ENCODE measurements at regions not wholly inside any gene's neighbourhood (a gene's known extent, or its start where the extent isn't known, plus 50 kb on each side); places are given as distances from the start of the nearest gene placed in this dataset.

DNA sequence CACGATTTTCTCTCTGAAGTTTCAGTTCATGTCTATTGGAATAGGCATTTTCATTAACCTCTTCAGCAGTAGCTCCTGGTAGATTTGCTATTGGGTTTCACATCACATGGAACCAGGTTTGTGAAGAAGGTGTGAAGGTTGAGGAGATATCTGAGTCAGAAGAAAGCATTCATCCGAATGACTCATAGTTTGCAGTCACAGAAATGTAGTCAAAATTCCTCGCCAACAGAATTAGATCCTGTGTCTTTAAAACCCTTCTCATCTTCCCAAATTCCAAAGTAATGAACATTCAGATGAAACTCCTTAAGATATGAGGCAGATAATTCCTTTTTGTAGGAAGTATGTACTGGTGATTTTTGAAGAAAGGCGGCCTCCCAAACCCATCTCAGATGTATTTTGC, 125.0 kb upstream of the LARGE1 start:
- DNase-seq (ENCODE audit: low read depth): peak; percentile 0

DNA sequence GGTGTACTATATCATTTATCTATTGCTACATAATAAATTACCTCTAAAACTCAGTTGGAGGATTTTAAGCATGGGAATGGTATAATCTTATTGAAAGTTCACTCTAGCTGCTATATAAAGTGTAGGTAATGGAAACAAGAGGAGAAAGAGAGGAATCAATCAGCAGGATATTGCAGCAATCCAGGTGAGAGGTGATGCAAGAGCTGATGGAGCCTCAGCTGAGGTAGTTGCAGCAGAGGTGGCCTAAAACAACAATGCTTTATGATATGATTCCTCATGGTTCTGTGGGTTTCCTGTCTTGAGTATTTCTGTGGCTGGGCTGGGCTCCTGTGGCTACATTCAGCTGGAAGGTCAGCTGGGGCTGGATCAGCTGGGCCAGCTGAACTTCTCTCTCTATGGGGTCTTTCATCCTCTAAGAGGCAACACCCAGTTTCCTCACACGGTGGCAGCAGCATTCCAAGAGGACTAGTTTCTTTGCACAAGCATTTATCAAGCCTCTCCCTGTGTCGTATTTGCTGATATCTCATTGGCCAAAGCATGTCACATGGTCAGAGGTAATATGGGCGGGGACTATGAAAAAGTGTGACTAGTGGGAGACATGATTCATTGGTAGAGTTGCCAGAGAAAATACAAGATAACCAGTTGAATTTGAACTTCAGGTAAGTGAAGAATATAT, 135.4 kb upstream of the LARGE1 start:
- peak; percentile 4 for DNase-seq (ENCODE audit: low read depth)

DNA sequence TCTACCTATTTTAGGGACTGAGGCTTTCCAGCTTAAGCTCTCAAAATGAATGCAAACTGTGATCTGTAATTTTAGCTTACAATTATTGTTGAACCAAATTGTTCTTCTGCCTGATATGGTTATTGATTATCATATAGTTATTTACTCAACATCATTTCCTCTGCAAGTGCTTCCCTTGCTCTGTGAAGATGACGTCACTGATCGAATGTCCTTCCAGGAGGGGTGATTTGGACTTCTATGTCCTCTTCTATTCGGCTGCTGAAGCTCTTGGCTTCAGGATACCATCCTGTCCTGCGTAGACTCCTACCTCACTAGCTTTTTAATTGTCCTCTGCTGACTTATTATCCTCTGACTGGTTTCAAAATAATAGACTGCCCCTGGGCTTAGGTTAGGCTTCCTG, 137.4 kb upstream of the LARGE1 start:
- DNase-seq (ENCODE audit: low read depth): no peak

DNA sequence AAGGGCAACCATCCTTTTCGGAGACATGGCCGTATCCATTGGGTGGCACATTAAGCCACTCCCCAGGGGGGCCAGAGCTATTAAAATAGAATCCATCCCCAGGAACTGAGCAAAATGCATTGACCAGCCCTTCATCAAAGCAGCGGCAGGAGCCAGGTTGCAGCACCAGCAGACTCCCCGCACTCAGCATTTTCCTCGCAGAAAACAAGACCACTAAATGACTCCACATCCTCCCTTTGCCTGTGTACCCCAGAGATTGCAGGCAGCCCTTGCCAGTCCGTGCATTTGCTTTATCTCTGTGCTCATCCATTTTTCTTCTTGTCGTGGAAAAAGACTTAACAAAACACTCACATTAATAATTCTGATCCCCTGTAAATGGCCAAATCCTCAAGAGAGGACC, 144.4 kb upstream of the LARGE1 start:
- no peak for DNase-seq (ENCODE audit: low read depth)

DNA sequence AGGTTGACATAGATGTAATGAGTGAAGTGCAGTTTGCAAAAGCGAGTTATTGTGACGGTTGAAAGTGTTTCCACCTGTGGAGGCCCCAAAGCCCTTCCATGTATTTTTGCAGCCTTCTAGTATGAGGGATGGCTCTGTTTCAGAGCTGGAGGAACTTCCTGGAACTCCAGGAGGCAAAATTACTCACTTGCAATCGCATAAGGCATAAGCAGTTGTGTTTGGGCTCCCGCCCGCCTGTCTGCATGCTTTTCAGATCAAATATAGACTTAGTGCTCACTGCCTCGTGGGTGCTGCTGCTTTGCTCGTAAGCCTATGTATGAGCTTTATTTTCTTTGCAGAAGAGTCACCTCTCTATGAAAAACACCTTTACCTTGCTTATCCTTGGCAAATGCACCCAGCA, 146.8 kb upstream of the LARGE1 start:
- no peak for DNase-seq (ENCODE audit: low read depth)

DNA sequence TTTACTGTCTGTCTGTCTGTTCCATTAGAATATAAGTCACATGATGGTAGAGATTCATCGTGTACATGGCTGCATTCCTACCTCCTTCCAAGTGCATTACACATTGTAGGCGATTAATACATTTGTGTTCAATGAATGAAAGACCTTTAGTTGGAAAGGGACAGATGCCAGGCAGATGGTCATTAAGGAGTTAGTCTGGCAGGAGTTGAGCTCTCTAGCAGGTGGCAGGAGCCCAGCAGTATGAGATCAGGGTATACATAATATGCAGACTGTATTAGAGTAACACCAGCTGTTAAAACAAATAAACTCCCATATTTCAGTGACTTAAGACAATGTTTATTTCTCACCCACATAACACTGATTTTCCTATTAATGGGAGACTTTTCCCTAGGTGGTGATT, 147.7 kb upstream of the LARGE1 start:
- DNase-seq (ENCODE audit: low read depth): no peak

DNA sequence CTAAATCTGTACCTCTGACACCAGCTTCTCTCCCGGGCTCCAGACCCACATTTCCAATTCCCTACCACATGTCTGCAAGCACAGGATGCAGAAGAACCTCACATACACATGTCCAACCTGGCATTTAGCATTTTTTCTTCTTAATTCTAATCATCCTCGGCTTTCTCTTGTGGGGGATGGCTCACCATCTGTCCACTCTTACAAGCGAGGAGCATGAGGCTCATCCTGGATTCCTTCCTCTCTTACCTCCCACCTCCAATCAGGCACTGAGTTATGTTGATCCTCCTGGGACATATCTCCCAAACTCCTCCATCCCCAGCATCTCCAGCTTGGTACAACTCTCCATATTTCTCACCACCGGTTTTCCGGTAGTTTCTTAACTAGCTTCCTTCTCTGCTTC, 149.8 kb upstream of the LARGE1 start:
- no peak for DNase-seq (ENCODE audit: low read depth)

DNA sequence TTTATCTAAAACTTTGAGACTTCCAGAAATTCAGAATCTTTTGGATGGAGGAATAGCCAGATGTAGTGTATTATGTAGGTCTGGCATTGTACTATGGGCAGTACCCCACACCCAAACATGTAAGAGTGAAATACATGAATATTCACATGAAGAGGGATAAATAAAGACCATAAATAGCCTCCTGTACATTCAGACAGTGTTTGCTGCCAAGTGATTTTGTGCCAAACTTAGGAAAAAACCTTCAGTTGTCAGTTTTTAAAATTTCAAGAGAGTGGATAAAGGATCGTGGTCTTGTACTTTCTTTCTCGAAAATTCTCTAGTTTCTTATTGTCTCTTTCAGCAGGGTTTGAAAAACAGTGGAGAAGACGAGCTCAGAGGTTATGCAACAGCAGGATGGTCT, 150.3 kb upstream of the LARGE1 start:
- DNase-seq (ENCODE audit: low read depth): no peak

DNA sequence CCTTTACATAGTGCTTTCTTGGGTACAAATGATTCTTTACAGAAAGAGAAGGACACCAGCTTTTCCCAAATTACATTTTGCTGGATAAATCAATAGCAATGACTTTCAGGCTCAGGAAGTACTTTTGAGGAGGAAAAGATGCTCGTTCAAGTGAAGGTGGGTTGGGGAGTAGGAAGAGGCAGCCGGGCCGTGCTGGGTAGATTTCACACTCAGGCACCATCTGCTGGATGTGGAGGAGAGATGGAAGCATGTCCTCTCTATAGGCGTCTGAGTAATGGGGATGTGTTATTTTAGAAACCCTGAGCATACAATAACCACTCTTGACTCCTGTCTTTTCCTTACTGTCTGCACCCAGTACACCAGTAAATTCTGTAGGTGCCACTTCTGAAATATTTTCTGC, 152.3 kb upstream of the LARGE1 start:
- DNase-seq (ENCODE audit: low read depth): no peak

DNA sequence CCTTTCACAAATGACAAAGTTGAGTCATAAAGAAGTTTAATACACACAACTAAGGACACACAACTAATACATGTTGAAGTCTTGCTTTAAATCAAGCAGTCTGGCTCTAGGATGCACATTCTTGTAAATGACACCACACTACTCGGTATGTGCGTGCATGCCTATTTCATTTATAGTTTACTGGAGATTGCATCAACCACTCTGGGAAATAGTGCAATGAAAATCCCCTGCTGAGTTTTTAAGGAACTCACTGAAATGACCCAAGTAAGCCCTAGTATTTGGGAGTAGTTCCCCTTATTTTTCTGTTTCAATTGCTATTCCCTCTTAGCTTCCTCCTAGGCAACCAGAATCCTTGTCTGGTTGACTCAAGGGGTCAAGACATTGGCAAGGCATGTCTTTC, 160.2 kb upstream of the LARGE1 start:
- DNase-seq (ENCODE audit: low read depth): no peak

DNA sequence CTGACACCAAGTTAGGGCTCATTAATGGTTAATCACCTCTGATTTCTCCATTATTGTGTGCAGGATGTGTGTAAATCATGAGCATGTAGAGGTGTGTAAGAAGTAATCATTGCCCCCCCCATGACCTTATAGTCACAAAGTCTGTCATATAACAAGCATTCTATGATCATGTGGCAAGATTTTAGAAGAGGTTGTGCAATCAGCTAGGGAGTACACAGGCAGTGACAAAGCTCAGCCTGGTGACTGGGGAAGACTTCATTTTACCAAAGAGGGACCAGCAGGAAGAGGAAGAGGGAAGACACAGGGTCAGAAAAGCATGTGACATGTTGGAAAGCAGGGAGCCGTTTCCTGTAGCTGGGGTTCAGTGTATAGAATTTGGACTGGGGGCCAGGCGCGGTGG, 176.5 kb upstream of the LARGE1 start:
- DNase-seq (ENCODE audit: low read depth): no peak

DNA sequence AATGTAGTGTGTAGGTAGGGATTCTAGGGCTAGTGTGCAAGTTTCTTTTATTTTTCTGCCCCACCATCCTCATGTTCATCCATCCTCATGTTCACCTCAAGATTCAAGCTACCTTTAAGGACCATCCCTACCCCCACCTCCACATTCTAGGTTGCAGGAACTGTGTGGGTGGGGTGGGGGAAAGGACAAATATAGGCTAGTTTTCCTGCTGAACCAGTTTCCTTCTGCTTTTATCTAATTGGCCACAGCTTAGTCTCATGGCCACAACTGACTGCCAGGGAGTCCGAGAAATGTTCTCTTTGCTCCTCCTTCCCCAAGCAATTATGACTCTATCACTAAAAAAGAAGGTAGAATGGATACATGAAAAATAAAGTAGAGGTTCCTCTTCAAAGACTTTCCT, 179.0 kb upstream of the LARGE1 start:
- DNase-seq (ENCODE audit: low read depth): no peak

DNA sequence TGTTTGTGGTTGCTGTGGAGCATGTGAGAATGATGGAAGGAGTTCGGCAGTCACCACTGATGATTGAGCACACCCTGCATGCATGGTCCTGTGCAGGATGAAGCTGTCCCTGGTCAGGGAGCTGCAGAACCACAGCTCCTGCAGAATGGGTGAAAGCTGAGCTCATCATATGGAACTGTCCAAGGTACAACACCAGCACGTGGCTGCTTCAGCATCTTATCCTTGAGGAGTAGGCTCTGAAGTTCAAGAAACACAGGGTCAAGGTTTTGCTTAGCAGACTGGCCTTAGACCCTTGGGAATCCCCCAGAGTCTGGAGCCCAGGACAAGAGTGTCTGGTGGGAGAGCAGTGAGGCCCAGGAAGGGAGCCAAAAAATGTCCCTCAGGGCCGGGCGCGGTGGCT, 182.4 kb upstream of the LARGE1 start:
- DNase-seq (ENCODE audit: low read depth): no peak

DNA sequence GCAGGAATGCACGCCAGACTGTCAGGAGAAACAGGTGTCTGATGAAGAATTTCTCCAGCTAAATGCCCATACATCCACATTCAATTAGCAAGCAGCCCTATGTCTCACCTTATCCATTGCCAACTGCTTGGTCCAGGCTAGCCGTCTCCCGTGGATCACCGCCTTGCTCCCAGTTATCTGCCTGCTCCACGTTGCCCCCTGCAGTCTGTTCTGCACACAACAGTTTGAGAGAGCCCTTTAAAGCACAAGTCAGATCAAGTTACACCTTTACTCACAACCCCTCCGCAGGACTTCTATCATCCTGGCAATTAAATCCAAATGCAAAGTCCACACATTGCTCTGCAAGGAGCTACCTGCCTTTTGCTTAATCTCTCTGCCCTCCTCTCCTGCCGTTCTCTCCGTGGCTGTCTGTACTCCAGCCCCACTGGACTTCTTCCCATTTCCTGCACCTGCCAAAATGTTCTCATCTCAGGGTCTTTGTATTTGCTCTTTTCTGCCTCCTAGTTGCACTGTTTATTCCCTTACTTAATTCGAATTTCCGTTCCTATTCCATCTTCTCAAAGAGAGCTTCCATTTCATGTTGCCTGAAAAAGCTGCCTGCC, 185.3 kb upstream of the LARGE1 start:
- DNase-seq (ENCODE audit: low read depth): peak; percentile 1

DNA sequence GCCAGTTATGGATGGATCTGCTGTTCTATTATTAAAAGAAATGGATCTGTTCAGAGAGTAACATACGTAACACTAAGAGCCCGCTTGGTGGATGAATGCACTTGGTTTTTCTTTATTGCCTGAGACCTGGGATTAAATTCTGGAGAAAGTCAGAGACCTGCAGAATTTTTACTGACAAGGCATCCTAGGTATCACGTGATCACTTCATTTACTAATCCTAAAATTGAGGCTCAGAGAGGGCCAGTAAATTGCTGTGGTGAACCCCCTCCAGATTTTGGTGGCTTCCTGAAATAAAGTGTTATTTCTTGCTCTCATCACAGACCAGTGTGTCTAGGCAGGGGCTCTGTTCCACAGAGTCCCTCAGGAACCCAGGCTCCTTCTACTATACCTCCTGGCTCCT, 187.9 kb upstream of the LARGE1 start:
- no peak for DNase-seq (ENCODE audit: low read depth)

DNA sequence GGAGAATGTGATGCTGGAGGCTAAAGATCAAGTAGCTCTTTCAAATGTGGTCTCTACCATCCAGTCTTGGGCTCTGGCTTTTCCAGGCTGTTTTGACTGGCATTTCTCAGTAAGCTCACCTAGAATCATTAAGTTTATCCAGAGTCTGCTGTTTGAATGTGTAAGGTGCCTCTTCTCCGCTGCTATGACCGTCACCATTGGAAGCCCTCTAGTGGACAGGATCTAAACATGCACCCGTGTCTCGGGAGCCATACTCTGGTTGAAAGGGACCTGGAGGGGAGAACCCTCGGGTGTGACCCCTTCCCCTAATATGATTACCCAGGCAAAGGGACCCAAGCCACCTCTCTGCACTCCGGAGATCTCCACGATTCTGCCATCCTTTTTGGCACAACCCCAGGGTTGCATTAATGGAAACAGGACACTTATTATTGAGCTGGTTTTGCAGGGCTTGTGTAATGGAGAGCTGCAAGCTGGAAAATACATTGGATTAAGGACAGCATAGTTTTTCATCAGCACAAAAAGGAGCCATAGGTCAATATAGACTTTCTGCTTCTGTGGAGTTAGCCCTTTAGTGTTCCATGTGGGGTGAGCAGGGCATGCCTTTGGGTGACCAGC, 191.0 kb upstream of the LARGE1 start:
- no peak for DNase-seq (ENCODE audit: low read depth)

DNA sequence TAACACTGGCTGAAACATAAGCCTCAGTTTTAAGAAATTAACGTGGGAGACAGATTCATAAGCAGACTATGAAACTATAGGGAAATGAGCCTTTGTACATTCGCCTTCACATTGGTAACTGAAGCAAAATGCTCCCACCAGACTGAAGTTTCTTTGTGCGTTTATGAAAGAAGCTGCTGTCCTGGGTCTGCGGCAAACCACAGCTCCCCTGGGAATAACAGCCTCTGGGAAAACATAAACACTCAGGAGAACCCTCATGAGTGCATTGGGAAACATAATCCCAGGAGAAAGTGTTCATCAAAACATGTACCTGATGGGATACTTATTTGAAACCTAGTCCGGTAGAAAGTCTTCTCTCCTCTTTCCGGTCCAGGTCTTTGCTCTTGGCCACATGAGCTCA, 193.1 kb upstream of the LARGE1 start:
- no peak for DNase-seq (ENCODE audit: low read depth)

DNA sequence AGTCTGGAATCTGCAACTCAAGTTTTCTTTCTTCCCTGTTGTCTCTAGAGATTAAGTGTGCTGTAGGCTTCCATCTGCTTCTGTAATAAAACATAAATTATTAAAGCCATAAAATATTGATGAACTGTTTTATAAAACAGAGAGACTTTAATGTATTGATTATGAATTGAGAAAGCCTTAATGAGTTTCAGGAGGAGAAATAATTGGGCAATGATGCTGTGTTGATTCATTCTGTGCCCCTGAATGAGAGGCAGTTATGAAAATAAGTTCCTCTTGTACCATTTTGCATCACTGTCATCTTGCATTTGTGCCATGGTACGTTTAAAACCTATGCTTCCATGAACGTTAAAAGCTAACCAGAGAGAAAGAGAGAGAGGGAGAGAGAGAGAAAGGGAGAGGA, 194.1 kb upstream of the LARGE1 start:
- DNase-seq (ENCODE audit: low read depth): no peak

DNA sequence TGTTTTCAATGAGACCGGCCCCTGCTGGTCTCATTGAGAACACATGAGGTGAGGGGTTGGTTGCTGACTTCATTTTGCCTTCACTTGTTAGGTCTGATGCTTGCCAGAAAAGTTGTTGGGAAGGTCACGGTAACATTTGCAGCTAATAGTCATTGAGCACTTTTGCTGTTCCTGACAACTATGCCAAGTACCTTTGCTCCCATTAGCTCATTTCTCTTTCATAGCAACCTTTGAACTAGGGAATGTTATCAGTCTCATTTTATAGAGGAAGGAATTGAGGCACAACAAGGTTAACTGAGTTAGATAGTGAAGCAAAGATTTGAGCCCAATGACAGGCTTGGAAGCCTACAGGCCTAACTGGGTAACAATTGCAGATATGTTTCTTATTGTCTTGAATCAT, 195.4 kb upstream of the LARGE1 start:
- no peak for DNase-seq (ENCODE audit: low read depth)

DNA sequence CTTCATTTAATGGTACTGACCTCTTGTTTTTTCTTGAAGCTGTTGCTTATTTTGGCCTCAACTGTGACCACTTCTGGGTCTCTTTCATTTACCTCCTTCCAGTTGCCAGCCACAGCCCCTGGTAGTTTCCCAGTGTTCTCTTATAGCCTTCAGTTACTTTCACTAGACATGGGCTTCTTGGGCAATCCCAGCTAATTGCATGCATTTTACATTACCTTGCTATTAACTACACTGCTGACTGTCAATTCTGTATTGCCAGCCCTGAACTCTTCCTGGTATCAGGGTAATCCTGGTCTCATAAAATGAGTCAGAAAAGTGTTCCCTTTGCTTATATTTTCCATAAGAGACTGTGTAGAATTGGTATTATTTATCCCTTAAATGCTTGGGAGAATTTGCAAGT, 195.8 kb upstream of the LARGE1 start:
- no peak for DNase-seq (ENCODE audit: low read depth)

DNA sequence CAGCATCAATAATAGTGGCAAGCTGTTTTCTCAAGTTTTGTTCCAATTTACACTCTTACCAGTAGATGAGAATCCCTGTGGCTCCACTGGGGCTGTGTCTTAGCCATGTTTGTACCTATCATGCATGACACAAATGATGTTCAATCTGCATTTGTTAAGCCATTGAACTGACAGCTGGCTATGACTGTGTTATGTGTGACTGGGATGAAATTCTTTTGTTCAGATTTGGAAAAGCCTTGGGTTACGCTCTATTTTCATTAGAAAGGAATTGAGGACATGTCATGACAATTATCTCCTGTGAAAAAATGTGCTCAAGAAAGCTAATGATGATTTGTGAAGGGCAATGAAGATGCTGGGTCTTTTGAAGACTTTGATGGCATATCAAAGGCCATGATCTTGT, 201.8 kb upstream of the LARGE1 start:
- DNase-seq (ENCODE audit: low read depth): no peak

DNA sequence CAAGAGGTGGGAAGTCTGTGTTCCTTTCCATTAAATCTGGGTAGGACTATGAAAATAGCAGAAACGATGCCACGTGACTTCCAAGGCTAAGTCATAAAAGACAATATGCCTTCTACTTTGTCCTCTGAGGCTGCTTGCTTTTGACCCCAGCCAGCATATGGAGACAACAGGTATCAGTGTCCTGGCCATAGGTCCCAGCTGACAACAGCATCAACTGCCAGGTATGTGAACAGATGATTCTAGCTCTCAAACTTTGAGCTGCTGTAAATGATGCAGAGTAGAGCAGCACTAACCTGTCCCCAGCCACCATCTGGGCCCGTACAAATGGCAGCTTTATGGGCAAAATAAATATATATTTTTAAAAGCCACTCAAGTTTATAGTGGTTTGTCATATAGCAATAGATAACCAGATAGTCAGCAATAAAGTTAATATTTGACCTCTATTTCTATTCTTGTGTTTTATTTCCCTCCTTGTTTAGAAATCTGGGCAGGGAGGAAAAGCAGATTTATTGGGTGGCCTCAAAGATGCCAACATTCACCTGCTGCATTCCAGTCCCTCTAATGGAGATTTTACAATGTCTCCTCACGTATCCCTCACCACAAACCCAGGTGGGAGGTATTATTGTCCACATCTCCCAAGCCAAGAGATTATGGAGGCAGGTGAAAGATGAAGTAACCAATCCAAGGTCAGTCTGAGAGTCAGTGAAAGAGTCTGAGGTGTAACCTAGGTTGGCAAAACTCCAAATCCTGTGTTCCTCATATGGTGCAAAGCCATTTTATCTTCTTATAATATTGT, 209.6 kb upstream of the LARGE1 start:
- no peak for DNase-seq (ENCODE audit: low read depth)

DNA sequence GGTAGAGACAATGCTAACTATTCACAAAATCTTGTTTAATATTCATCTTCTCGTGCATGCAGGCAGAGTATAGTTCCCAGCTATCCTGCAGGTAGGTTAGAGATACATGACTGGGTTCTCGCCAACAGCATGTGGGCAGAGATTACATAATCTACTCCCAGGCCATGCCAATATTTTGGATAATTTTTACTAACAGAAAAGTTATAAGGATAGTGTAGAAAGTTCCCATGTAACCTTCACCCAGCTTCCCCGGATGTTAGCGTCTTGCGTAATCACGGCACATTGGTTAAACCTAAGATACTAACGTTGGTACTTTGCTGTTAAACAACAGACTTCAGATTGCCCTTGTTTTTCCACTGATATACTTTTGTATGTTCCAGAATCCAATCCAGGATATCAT, 215.5 kb upstream of the LARGE1 start:
- no peak for DNase-seq (ENCODE audit: low read depth)
